DMS 273 (cell line): ENCODE measurements at regions not wholly inside any gene's neighbourhood (a gene's known extent, or its start where the extent isn't known, plus 50 kb on each side); places are given as distances from the start of the nearest gene placed in this dataset.
"Not testable (repeated sequence)": the region's sequence is repeated elsewhere in the genome, so short reads cannot be mapped to it uniquely, and the experiment has no call there.

Experiments
- DNase-seq: peaks from one replicate; lab custom pipeline; 2025; ENCODE audit not compliant: unreplicated experiment; lab: John Stamatoyannopoulos, UW

- DNase-seq: no peak
Measured at GRCh38 chr13:99074693-99075092, 96.8 kb upstream of the DOCK9 start.

GRCh38 chr13:99075268-99076191, 97.7 kb upstream of the DOCK9 start:
- no peak for DNase-seq

- no peak for DNase-seq
Measured at GRCh38 chr13:99078017-99078771, 100.3 kb upstream of the DOCK9 start.

- no peak for DNase-seq
Measured at GRCh38 chr13:99080131-99080530, 102.3 kb upstream of the DOCK9 start.

GRCh38 chr13:99083981-99084380, 106.1 kb upstream of the DOCK9 start:
- no peak for DNase-seq

- DNase-seq: no peak
Measured at GRCh38 chr13:99085139-99085807, 107.4 kb upstream of the DOCK9 start.

GRCh38 chr13:99085808-99086266, 108.0 kb upstream of the DOCK9 start:
- DNase-seq: no peak

- DNase-seq: peak; percentile 72
Measured at GRCh38 chr13:99086267-99087097, 108.6 kb upstream of the DOCK9 start.

- DNase-seq: peak; percentile 91
Measured at GRCh38 chr13:99087098-99087953, 109.5 kb upstream of the DOCK9 start.

GRCh38 chr13:99087954-99088491, 110.2 kb upstream of the DOCK9 start:
- DNase-seq: peak; percentile 26

GRCh38 chr13:99093997-99094396, 106.7 kb upstream of the UBAC2 start:
- DNase-seq: no peak

GRCh38 chr13:99101831-99102230, 98.8 kb upstream of the UBAC2 start:
- not testable (repeated sequence) for DNase-seq

GRCh38 chr13:99103536-99103935, 97.1 kb upstream of the UBAC2 start:
- peak; percentile 28 for DNase-seq

GRCh38 chr13:99104396-99104795, 96.3 kb upstream of the UBAC2 start:
- no peak for DNase-seq

GRCh38 chr13:99105160-99105559, 95.5 kb upstream of the UBAC2 start:
- DNase-seq: no peak

- no peak for DNase-seq
Measured at GRCh38 chr13:99113351-99113750, 87.3 kb upstream of the UBAC2 start.

- DNase-seq: no peak
Measured at GRCh38 chr13:99118179-99118578, 82.5 kb upstream of the UBAC2 start.

GRCh38 chr13:99119656-99120055, 81.0 kb upstream of the UBAC2 start:
- DNase-seq: no peak

GRCh38 chr13:99120751-99121150, 79.9 kb upstream of the UBAC2 start:
- no peak for DNase-seq
